ENCODE measurements at regions not wholly inside any gene's neighbourhood (a gene's known extent, or its start where the extent isn't known, plus 50 kb on each side); places are given as distances from the start of the nearest gene placed in this dataset.

GRCh38 chr2:44071454-44072046 is 75.8 kb upstream of the LRPPRC start:
- TF ChIP-seq CTCF (IDR thresholded peaks at IDR 0.05): no peak
- no peak for TF ChIP-seq POLR2A (IDR thresholded peaks at IDR 0.05)

All from adrenal gland (tissue), 5 donors.